T-helper 9 cell (primary cell): ENCODE measurements at regions not wholly inside any gene's neighbourhood (a gene's known extent, or its start where the extent isn't known, plus 50 kb on each side); places are given as distances from the start of the nearest gene placed in this dataset.

Experiments
- DNase-seq: peaks from one replicate; pipeline ENCODE4 v3.0.0-alpha.2; 2020

GRCh38 chr5:158349987-158350386, 491.0 kb upstream of the CLINT1 start:
- DNase-seq = no peak

- DNase-seq = no peak
Observed at GRCh38 chr5:158344376-158344775, 485.4 kb upstream of the CLINT1 start.

- DNase-seq = no peak
Observed at GRCh38 chr5:158340608-158341007, 481.7 kb upstream of the CLINT1 start.

GRCh38 chr5:158326256-158326655, 467.3 kb upstream of the CLINT1 start:
- no peak for DNase-seq

- DNase-seq = no peak
Observed at GRCh38 chr5:158324236-158324635, 465.3 kb upstream of the CLINT1 start.

- no peak for DNase-seq
Observed at GRCh38 chr5:158322620-158323019, 463.7 kb upstream of the CLINT1 start.

- no peak for DNase-seq
Observed at GRCh38 chr5:158320934-158321333, 462.0 kb upstream of the CLINT1 start.

GRCh38 chr5:158320178-158320674, 461.3 kb upstream of the CLINT1 start:
- DNase-seq = no peak

- no peak for DNase-seq
Observed at GRCh38 chr5:158317507-158317906, 458.6 kb upstream of the CLINT1 start.

- no peak for DNase-seq
Observed at GRCh38 chr5:158313733-158314464, 455.0 kb upstream of the CLINT1 start.

- DNase-seq = no peak
Observed at GRCh38 chr5:158313027-158313732, 454.2 kb upstream of the CLINT1 start.

GRCh38 chr5:158309088-158309807, 450.3 kb upstream of the CLINT1 start:
- no peak for DNase-seq

- no peak for DNase-seq
Observed at GRCh38 chr5:158308429-158309025, 449.6 kb upstream of the CLINT1 start.

- DNase-seq = no peak
Observed at GRCh38 chr5:158305861-158306260, 446.9 kb upstream of the CLINT1 start.

- no peak for DNase-seq
Observed at GRCh38 chr5:158304607-158305006, 445.7 kb upstream of the CLINT1 start.

- DNase-seq = no peak
Observed at GRCh38 chr5:158303883-158304282, 444.9 kb upstream of the CLINT1 start.

GRCh38 chr5:158303275-158303674, 444.3 kb upstream of the CLINT1 start:
- no peak for DNase-seq

GRCh38 chr5:158302029-158302428, 443.1 kb upstream of the CLINT1 start:
- no peak for DNase-seq

GRCh38 chr5:158301186-158301585, 442.2 kb upstream of the CLINT1 start:
- no peak for DNase-seq

GRCh38 chr5:158300256-158300655, 441.3 kb upstream of the CLINT1 start:
- DNase-seq = no peak

GRCh38 chr5:158297002-158297527, 438.1 kb upstream of the CLINT1 start:
- DNase-seq = no peak

- no peak for DNase-seq
Observed at GRCh38 chr5:158294701-158295100, 435.8 kb upstream of the CLINT1 start.

GRCh38 chr5:158292981-158293380, 434.0 kb upstream of the CLINT1 start:
- DNase-seq = no peak
